ENCODE measurements at regions not wholly inside any gene's neighbourhood (a gene's known extent, or its start where the extent isn't known, plus 50 kb on each side); places are given as distances from the start of the nearest gene placed in this dataset.
"Not testable (repeated sequence)": the region's sequence is repeated elsewhere in the genome, so short reads cannot be mapped to it uniquely, and the experiment has no call there.

DNA sequence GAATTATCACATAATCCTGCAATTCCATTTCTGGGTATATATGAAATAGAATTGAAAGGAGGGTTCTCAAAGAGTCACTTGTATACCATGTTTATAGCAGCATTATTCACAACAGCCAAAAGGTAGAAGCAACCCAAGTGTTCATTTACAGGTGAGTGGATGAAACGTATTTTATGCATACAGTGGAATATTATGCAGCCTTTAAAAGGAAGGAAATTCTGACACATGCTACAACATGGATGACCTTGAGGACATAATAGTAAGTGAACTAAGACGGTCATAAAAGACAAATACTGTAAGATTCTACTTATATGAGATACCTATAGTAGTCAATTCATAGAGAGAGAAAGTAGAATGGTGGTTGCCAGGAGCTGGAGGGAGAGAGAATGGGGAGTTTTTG, 110.8 kb upstream of the LIPC start:
- Histone ChIP-seq H3K4me3 (no peak overlapping the region), H3K36me3 (ENCODE audit: insufficient read depth in 1 of 2, low read depth in 1 of 2) (no peaks in the 10 kb centered on the region), H3K4me1 (peaks cover 6% of the 10 kb centered on the region), H3K27ac (no peak overlapping the region), H3K27me3 (ENCODE audit: insufficient read depth in 3 of 3, low read length in 2 of 3) (no peaks in the 10 kb centered on the region), H3K9me3 (no peaks in the 10 kb centered on the region)
- intact Hi-C loops (cut with DNase I), result no loop called here
- TF ChIP-seq CTCF (IDR thresholded peaks at IDR 0.05), result no peak
- ATAC-seq (no peak), DNase-seq (no peak)
- 95 to 99% (median 97%) methylated on average over 2 of the region's 2 CpGs for WGBS, 3 donors

GRCh38 chr15:58322253-58322652, 109.5 kb upstream of the LIPC start:
- ATAC-seq (no peak), DNase-seq (no peak)
- no peak for TF ChIP-seq CTCF (IDR thresholded peaks at IDR 0.05)
- Histone ChIP-seq H3K9me3 (no peaks in the 10 kb centered on the region), H3K4me1 (peaks cover 6% of the 10 kb centered on the region), H3K4me3 (no peak overlapping the region), H3K27ac (no peak overlapping the region), H3K27me3 (ENCODE audit: insufficient read depth in 3 of 3, low read length in 2 of 3) (no peaks in the 10 kb centered on the region), H3K36me3 (ENCODE audit: insufficient read depth in 1 of 2, low read depth in 1 of 2) (no peaks in the 10 kb centered on the region)
- WGBS, 3 donors, result 73 to 85% (median 81%) methylated on average over 3 of the region's 3 CpGs
- intact Hi-C loops (cut with DNase I), result no loop called here

DNA sequence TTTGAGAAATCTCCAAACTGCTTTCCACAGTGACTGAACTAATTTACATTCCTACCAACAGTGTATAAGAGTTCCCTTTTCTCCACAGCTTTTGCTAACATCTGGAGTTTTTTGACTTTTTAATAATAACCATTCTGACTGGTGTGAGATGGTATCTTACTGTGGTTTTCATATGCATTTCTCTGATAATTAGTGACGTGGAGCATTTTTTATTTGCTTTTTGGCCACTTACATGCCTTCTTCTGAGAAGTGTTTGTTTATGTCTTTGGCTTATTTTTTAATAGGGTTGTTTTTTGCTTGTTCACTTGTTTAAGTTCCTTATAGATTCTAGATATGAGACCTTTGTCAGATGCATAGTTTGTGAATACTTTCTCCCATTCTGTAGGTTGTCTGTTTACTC, 108.5 kb upstream of the LIPC start:
- H3K36me3 ChIP-seq (ENCODE audit: insufficient read depth in 1 of 2, low read depth in 1 of 2); H3K4me1 ChIP-seq; H3K9me3 ChIP-seq; H3K4me3 ChIP-seq; DNase-seq; intact Hi-C loops (cut with DNase I); H3K27me3 ChIP-seq (ENCODE audit: insufficient read depth in 3 of 3, low read length in 2 of 3); H3K27ac ChIP-seq; ATAC-seq: not testable (repeated sequence)
- 79 to 93% (median 82%) methylated on average over 1 of the region's 1 CpG for WGBS, 3 donors

DNA sequence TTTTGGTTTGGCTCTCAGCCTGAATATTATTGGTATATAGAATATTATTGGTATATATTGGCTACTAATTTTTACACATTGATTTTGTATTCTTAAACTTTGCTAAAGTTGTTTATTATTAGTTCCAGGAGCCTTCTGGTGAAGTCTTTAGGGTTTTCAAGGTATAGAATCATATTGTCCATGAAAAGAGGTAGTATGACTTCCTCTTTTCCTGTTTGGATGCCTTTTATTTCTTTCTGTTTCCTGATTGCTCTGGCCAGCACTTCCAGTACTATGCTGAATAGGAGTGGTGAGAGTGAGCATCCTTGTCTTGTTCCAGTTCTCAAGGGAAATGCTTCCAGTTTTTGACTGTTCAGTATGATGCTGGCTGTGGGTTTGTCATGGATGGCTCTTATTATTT, 107.3 kb upstream of the LIPC start:
- Histone ChIP-seq H3K4me3 (no peak overlapping the region), H3K4me1 (peaks cover 2% of the 10 kb centered on the region), H3K36me3 (ENCODE audit: insufficient read depth in 1 of 2, low read depth in 1 of 2) (no peaks in the 10 kb centered on the region), H3K27me3 (ENCODE audit: insufficient read depth in 3 of 3, low read length in 2 of 3) (no peaks in the 10 kb centered on the region), H3K9me3 (peaks cover 5% of the 10 kb centered on the region), H3K27ac (no peak overlapping the region)
- intact Hi-C loops (cut with DNase I), result no loop called here
- TF ChIP-seq CTCF (IDR thresholded peaks at IDR 0.05), result no peak
- ATAC-seq (no peak), DNase-seq (no peak)

DNA sequence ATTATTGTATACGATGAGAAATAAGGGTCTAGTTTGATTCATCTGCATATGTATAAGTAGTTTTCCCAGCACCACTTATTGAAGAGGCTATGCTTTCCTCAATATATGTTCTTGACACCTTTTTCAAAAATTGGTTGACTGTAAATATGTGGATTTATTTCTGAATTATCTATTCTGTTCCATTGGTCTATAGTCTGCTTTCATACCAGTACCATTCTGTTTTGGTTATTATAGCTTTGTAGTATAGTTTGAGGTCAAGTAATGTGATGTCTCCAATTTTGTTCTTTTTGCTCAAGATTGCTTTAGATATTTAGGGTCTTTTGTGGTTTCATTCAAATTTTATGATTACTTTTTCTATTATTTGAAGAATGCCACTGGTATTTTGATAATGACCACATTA, 103.8 kb upstream of the LIPC start:
- Histone ChIP-seq H3K4me1 (peaks cover 30% of the 10 kb centered on the region), H3K27ac (no peak overlapping the region), H3K27me3 (ENCODE audit: insufficient read depth in 3 of 3, low read length in 2 of 3) (no peaks in the 10 kb centered on the region), H3K4me3 (no peak overlapping the region), H3K36me3 (ENCODE audit: insufficient read depth in 1 of 2, low read depth in 1 of 2) (no peaks in the 10 kb centered on the region), H3K9me3 (peaks cover 5% of the 10 kb centered on the region)
- intact Hi-C loops (cut with DNase I), result loop anchor here in 1 of 2 donors (2.0 kb wide), 1 partner anchor 221 kb away; no protein-coding TSS in a partner anchor
- no peak for DNase-seq
- WGBS, 3 donors, result 95 to 98% (median 98%) methylated on average over 1 of the region's 1 CpG
- ATAC-seq, result no peak
- TF ChIP-seq CTCF (IDR thresholded peaks at IDR 0.05), result no peak

Measured in psoas muscle (tissue), 7 donors.